GM12891 (cell line): ENCODE measurements at regions not wholly inside any gene's neighbourhood (a gene's known extent, or its start where the extent isn't known, plus 50 kb on each side); places are given as distances from the start of the nearest gene placed in this dataset.
A peak's percentile ranks its signal among the peaks of the same experiment; 100 is the strongest.

Source experiments
- POLR2A ChIP-seq: IDR thresholded peaks from 2 replicates; pipeline ENCODE4 v1.6.1; 2011; ENCODE audit warnings: low read depth, low read length, control low read depth
- POLR2AphosphoS5 ChIP-seq: IDR thresholded peaks from 2 replicates; pipeline ENCODE4 v1.6.1; 2011; ENCODE audit warnings: low read depth, low read length, control low read depth
- SPI1 ChIP-seq: IDR thresholded peaks from 2 replicates; pipeline ENCODE4 v1.6.1; 2011; ENCODE audit warnings: low read depth, low read length, control low read depth
- TAF1 ChIP-seq: IDR thresholded peaks from 2 replicates; pipeline ENCODE4 v1.6.1; 2011; ENCODE audit warnings: low read depth, low read length, control low read depth

DNA sequence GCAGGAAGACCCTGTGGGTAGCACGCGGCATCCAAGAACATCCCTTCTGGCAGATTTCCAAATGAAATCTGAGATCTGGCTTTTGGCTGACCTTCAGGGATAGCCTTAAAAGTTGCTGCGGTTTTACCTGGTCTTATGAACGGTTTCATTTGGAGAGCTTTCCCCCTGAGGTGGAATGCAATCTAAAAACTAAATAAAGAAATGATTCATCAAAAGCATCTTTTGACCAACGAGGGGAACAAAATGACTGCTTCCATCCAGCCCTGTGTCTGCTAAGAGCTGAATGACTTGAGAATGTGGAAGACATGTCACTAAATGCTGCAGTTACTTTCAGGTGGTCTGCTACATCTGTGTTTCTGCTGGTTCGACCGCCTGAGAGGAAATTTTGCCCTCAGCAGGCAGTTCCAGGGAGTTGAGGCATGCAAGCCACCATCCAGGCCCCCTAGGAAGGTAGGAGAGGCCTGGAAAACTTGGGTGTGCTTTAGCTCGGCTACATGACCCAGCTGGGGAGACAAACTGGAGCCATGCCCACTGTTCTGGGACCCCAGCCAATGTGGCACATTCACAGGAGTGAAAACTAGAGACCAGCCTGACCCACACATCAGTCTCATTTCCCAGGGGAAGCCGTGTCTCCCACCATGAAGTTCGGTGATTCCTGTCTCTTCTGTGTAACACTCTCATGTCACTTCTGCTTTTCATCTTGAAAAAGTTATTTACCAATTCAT lies 175.1 kb upstream of the KL start:
- TF ChIP-seq POLR2A (no peak), POLR2AphosphoS5 (no peak), SPI1 (peak; percentile 85), TAF1 (no peak)
